Stomach (tissue), 8 donors: ENCODE measurements at regions not wholly inside any gene's neighbourhood (a gene's known extent, or its start where the extent isn't known, plus 50 kb on each side); places are given as distances from the start of the nearest gene placed in this dataset.

Source experiments
- DNase-seq, 2 donors: peaks; one replicate each; pipeline versions ENCODE4 v3.0.0 to v3.0.0-alpha.2; 2013 to 2019
- H3K27ac ChIP-seq, 5 donors: fragments of 200-600 bp in 4 of 5; sonication (generic) in 4 of 5; one replicate each; pipeline ENCODE4 v1.5.1; 2013 to 2019; ENCODE audit warnings: mild to moderate bottlenecking in 1 of 5, moderate library complexity in 1 of 5
- H3K27me3 ChIP-seq, 3 donors: fragments of 200-600 bp; sonication (generic); one replicate each; pipeline ENCODE4 v1.5.1; 2017 to 2019; ENCODE audit warnings: mixed run types in 1 of 3
- H3K36me3 ChIP-seq, 4 donors: fragments of 200-600 bp; sonication (generic); 1 replicate in 3 of 4; 2 replicates in 1 of 4; pipeline ENCODE4 v1.5.1; 2016 to 2019
- H3K4me1 ChIP-seq, 4 donors: fragments of 200-600 bp; sonication (generic); one replicate each; pipeline ENCODE4 v1.5.1; 2016 to 2019
- H3K4me3 ChIP-seq, 4 donors: fragments of 200-600 bp; sonication (generic) in 3 of 4; one replicate each; pipeline ENCODE4 v1.5.1; 2016 to 2019; ENCODE audit warnings: mild to moderate bottlenecking in 1 of 4
- H3K9me3 ChIP-seq, 4 donors: fragments of 200-600 bp; sonication (generic); one replicate each; pipeline ENCODE4 v1.5.1; 2016 to 2019
- EP300 ChIP-seq: sonication (generic); formaldehyde crosslinking; IDR thresholded peaks from one replicate; pipeline ENCODE4 v1.6.1; 2017; ENCODE audit warnings: antibody characterized with exemption
- POLR2A ChIP-seq, 4 donors: fragments of 450-650 bp; IDR thresholded peaks; one replicate each; pipeline ENCODE4 v1.6.1; 2016; ENCODE audit warnings: antibody characterized with exemption in 4 of 4, control low read depth in 2 of 4, mild to moderate bottlenecking in 1 of 4, moderate library complexity in 1 of 4
- POLR2AphosphoS5 ChIP-seq, 3 donors: sonication (generic); formaldehyde crosslinking; IDR thresholded peaks; one replicate each; pipeline ENCODE4 v1.6.1; 2016; ENCODE audit warnings: antibody characterized with exemption in 3 of 3
- WGBS, 5 donors: extraction: QIAGEN DNeasy Blood & Tissue Kit in 3 of 5; methylation state at CpG; one replicate each; pipeline versions ENCODE4 v1.1.5 to v1.1.7; 2013 to 2018; 5-methylcytosine and 5-hydroxymethylcytosine counted together
- intact Hi-C: fragments of 100-400 bp; cut with DNase I; formaldehyde crosslinking; loops from one replicate; pipeline ENCODE4 v1.15.1; 2023; ENCODE audit warnings: low total_unique reads
- TF ChIP-seq, protein P1 (sequence below), 7 experiments: fragments of 450-650 bp in 4 of 7; fragments of 200-600 bp in 3 of 7; sonication (generic) in 3 of 7; IDR thresholded peaks; one replicate each; pipeline ENCODE4 v1.5.1; 2016 to 2019; ENCODE audit warnings: antibody characterized with exemption in 7 of 7, control low read depth in 2 of 7, mild to moderate bottlenecking in 1 of 7
- donor health status: healthy with polysubstance abuse.
- donor health status: Bipolar disorder and iron deficiency.
- donor health status: healthy.

DNA sequence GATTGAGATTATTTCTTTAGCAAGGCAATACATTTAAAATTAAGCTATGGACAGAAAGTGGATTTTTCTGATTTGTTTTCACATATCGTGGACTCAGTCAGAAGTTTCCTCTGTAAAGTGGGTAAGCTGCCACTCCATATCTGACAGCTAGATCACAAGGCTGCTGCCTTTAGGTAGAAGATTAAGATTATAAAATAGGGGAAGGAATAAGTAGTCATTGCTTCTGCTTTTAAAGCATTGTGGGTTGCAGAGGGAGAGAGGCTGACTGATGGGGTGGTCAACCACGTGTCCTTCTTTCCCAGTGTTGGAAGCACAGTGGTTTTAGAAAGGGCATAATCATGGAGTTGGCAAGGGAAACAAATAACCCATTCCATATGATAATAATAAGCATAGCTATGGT lies 74.3 kb upstream of the MOCS2 start:
- intact Hi-C loops = no loop called here
- no peaks in the 10 kb centered on the region for H3K9me3 ChIP-seq
- TF ChIP-seq, protein P1, sequence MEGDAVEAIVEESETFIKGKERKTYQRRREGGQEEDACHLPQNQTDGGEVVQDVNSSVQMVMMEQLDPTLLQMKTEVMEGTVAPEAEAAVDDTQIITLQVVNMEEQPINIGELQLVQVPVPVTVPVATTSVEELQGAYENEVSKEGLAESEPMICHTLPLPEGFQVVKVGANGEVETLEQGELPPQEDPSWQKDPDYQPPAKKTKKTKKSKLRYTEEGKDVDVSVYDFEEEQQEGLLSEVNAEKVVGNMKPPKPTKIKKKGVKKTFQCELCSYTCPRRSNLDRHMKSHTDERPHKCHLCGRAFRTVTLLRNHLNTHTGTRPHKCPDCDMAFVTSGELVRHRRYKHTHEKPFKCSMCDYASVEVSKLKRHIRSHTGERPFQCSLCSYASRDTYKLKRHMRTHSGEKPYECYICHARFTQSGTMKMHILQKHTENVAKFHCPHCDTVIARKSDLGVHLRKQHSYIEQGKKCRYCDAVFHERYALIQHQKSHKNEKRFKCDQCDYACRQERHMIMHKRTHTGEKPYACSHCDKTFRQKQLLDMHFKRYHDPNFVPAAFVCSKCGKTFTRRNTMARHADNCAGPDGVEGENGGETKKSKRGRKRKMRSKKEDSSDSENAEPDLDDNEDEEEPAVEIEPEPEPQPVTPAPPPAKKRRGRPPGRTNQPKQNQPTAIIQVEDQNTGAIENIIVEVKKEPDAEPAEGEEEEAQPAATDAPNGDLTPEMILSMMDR (IDR thresholded peaks at IDR 0.05) = no peak
- TF ChIP-seq EP300 (no peak), POLR2AphosphoS5 (IDR thresholded peaks at IDR 0.05) (no peak), POLR2A (IDR thresholded peaks at IDR 0.05) (no peak)

GRCh38 chr5:53191548-53192165 lies 82.1 kb upstream of the MOCS2 start:
- WGBS, 5 donors = 53 to 71% (median 65%) methylated on average over 4 of the region's 4 CpGs
- TF ChIP-seq POLR2AphosphoS5 (IDR thresholded peaks at IDR 0.05) = no peak
- TF ChIP-seq, protein P1 (IDR thresholded peaks at IDR 0.05) = no peak
- no peak for TF ChIP-seq POLR2A (IDR thresholded peaks at IDR 0.05)
- no peak for TF ChIP-seq EP300
- intact Hi-C loops = no loop called here

More for the DNA sequence above, 74.3 kb upstream of the MOCS2 start:
- Histone ChIP-seq H3K4me3 (no peak overlapping the region), H3K36me3 (no peaks in the 10 kb centered on the region), H3K27me3 (no peaks in the 10 kb centered on the region), H3K27ac (no peak overlapping the region), H3K4me1 (peaks cover 0 to under 1% (median 0%) of the 10 kb centered on the region in 4 donors)
- 82 to 87% (median 85%) methylated on average over 2 of the region's 2 CpGs for WGBS, 5 donors
- DNase-seq = no peak

GRCh38 chr5:53194086-53194485 lies 84.5 kb upstream of the MOCS2 start:
- H3K27me3 ChIP-seq = no peaks in the 10 kb centered on the region
- no peak overlapping the region for H3K27ac ChIP-seq
- intact Hi-C loops = no loop called here
- TF ChIP-seq, protein P1 (IDR thresholded peaks at IDR 0.05) = no peak
- no peak for TF ChIP-seq POLR2AphosphoS5 (IDR thresholded peaks at IDR 0.05)
- TF ChIP-seq POLR2A (IDR thresholded peaks at IDR 0.05) = no peak
- TF ChIP-seq EP300 = no peak
- WGBS, 5 donors = 35 to 54% (median 39%) methylated on average over 2 of the region's 2 CpGs
- DNase-seq = no peak
- no peak overlapping the region for H3K4me3 ChIP-seq
- H3K9me3 ChIP-seq = peaks cover 0 to 7% (median 6%) of the 10 kb centered on the region in 4 donors
- no peaks in the 10 kb centered on the region for H3K36me3 ChIP-seq
- H3K4me1 ChIP-seq = no peaks in the 10 kb centered on the region

More at GRCh38 chr5:53191548-53192165, 82.1 kb upstream of the MOCS2 start:
- no peak overlapping the region for H3K27ac ChIP-seq
- no peaks in the 10 kb centered on the region for H3K36me3 ChIP-seq
- H3K4me1 ChIP-seq = no peaks in the 10 kb centered on the region
- H3K27me3 ChIP-seq = no peaks in the 10 kb centered on the region
- DNase-seq = no peak
- H3K4me3 ChIP-seq = no peak overlapping the region
- H3K9me3 ChIP-seq = peaks cover 0 to 7% (median 6%) of the 10 kb centered on the region in 4 donors

DNA sequence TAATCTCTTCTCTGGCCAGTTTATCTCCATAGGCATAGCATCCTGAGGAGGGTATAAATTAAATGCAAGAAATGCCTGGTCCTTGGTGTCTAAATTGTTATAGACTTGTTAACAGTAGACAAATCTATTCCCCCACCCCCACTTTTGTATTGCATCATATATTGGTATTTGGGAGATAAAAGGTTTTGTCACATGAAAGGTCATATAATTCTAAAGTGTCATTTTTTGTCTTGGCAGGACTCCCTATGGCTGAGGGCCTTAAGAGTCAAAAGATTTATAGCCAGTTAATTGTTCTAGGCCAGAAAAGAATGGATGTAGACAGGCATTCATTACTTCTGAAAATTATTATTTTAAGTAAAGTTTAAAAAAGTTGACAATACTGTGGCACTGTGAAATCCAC lies 90.3 kb upstream of the MOCS2 start:
- no peaks in the 10 kb centered on the region for H3K4me1 ChIP-seq
- intact Hi-C loops = no loop called here
- no peaks in the 10 kb centered on the region for H3K27me3 ChIP-seq
- H3K4me3 ChIP-seq = no peak overlapping the region
- H3K27ac ChIP-seq = no peak overlapping the region
- TF ChIP-seq, protein P1 (IDR thresholded peaks at IDR 0.05) = no peak
- no peak for TF ChIP-seq POLR2AphosphoS5 (IDR thresholded peaks at IDR 0.05)
- no peak for DNase-seq
- H3K9me3 ChIP-seq = no peaks in the 10 kb centered on the region
- H3K36me3 ChIP-seq = no peaks in the 10 kb centered on the region
